ENCODE measurements at regions not wholly inside any gene's neighbourhood (a gene's known extent, or its start where the extent isn't known, plus 50 kb on each side); places are given as distances from the start of the nearest gene placed in this dataset.
"Not testable (repeated sequence)": the region's sequence is repeated elsewhere in the genome, so short reads cannot be mapped to it uniquely, and the experiment has no call there.

DNA sequence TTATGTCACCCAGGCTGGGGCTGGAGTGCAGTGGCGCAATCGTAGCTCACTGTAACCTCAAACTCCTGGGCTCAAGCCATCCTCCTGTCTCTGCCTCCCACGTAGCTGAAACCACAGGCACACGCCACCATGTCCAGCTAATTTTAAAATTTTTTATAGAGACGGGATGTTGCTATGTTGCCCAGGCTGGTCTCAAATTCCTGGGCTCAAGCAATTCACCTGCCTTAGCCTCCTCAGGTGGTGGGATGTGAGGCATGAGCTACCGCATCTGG lies 123.2 kb upstream of the PARD3 start:
- TF ChIP-seq, protein P1, sequence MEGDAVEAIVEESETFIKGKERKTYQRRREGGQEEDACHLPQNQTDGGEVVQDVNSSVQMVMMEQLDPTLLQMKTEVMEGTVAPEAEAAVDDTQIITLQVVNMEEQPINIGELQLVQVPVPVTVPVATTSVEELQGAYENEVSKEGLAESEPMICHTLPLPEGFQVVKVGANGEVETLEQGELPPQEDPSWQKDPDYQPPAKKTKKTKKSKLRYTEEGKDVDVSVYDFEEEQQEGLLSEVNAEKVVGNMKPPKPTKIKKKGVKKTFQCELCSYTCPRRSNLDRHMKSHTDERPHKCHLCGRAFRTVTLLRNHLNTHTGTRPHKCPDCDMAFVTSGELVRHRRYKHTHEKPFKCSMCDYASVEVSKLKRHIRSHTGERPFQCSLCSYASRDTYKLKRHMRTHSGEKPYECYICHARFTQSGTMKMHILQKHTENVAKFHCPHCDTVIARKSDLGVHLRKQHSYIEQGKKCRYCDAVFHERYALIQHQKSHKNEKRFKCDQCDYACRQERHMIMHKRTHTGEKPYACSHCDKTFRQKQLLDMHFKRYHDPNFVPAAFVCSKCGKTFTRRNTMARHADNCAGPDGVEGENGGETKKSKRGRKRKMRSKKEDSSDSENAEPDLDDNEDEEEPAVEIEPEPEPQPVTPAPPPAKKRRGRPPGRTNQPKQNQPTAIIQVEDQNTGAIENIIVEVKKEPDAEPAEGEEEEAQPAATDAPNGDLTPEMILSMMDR (IDR thresholded peaks at IDR 0.05) = no peak
- ATAC-seq (ENCODE audit: low FRiP score) (no peak), DNase-seq (ENCODE audit: low spot score) (no peak)

DNA sequence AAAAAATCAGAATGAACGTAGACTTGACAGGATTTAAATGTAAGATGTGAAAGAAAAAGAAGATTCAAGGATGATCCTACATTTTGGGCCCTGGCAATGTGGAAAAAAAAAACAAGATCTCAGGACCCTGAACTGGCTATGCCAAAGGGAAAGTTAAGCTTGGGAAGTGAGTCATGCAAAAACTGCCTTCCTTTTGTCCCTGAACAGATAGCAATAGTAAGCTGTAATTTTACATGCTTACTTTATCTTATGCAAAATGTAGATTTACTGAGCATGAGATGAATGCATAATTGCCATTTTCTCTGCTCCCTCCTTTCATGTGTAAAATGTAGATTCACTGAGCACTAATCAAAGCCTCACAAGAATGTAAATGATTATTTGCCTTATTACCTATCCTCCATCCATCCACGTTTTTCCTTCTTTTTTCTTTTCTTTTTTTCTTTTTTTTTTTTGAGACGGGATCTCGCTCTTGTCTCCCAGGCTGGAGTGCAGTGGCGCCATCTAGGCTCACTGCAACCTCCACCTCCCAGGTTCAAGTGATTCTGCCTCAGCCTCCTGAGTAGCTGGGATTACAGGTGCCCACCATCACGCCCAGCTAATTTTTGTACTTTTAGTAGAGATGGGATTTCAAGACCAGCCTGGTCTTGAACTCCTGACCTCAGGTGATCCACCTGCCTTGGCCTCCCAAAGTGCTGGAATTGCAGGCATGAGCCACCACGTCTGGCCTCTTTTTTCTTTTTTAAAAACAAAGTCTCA lies 122.7 kb upstream of the PARD3 start:
- not testable (repeated sequence) for DNase-seq (ENCODE audit: low spot score); ATAC-seq (ENCODE audit: low FRiP score)

DNA sequence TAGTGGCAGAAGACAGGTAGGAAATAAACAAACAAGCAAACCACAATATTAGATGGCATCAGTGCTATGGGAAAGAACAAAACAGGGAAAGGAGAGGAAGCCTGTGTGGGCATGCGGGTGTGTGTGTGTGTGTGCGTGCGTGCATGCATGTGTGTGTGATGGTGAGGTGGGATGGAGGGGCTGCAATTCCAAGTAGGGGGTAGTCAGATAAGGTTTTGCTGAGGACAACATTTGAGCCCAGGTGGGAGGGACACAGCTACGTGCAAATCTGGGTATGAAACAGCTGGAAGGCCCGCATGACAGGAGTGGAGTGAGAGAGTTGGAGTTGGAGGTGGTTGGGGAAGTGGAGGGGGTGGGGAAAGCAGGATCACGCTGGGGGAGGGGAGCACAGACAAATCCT lies 121.0 kb upstream of the PARD3 start:
- no peak for DNase-seq (ENCODE audit: low spot score)
- no peak for ATAC-seq (ENCODE audit: low FRiP score)
- TF ChIP-seq, protein P1 (IDR thresholded peaks at IDR 0.05) = no peak

DNA sequence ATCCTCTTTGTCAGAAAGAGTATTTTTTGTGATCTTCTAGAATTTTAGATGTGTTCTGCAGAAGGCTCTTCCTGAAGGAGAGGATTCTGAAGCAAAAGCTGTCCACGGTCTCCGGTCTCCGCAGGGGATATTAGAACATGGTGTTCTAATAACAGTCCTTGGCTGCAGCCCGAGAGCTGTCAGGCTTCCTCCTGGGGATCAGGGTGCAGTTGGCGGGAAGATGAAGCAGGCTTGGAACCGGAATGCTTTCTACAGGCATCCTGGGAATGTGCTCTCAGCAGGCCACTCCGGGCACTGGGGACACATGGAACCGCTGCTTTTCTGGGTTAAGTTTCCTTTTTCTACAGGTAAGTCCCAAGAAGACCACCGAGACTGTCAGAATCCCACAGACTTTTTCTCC lies 118.6 kb upstream of the PARD3 start:
- TF ChIP-seq, protein P1 (IDR thresholded peaks at IDR 0.05) = no peak
- DNase-seq (ENCODE audit: low spot score) (no peak), ATAC-seq (ENCODE audit: low FRiP score) (no peak)

DNA sequence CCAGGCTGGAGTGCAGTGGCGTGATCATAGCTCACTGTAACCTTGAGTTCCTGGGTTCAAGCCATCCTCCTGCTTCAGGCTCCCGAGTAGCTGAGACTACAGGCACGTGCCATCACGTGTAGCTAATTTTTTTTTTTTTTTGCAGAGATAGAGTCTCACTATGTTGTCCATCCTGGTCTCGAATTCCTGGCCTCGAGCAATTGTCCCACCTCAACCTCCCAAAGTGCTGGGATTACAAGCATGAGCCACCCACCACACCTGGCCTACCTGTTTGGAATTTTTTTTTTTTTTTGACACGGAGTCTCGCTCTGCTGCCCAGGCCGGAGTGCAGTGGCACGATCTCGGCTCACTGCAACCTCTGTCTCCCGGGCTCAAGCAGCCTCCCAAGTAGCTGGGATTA lies 117.1 kb upstream of the PARD3 start:
- ATAC-seq (ENCODE audit: low FRiP score) (no peak), DNase-seq (ENCODE audit: low spot score) (no peak)
- TF ChIP-seq, protein P1 (IDR thresholded peaks at IDR 0.05) = no peak

DNA sequence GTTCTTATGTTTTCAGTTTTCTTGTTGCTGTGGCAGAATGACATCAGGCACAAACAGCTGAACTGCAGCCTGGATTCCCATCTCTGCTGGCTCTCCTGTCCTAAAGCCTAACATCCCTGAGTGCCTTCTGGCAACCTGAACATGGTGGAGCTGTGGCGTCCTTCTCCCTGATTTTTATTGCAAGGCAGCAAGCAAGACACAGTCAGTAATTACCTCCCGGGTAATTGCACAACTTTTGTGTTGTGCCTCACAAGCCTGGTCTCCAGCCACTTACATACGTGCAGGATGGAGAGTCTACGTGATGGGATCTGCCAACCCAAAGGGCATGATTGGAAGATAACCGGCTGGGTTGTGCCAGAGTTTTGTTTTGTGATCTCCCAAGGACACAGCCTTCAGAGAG lies 116.1 kb upstream of the PARD3 start:
- TF ChIP-seq, protein P1 (IDR thresholded peaks at IDR 0.05) = no peak
- ATAC-seq (ENCODE audit: low FRiP score) (no peak), DNase-seq (ENCODE audit: low spot score) (no peak)

DNA sequence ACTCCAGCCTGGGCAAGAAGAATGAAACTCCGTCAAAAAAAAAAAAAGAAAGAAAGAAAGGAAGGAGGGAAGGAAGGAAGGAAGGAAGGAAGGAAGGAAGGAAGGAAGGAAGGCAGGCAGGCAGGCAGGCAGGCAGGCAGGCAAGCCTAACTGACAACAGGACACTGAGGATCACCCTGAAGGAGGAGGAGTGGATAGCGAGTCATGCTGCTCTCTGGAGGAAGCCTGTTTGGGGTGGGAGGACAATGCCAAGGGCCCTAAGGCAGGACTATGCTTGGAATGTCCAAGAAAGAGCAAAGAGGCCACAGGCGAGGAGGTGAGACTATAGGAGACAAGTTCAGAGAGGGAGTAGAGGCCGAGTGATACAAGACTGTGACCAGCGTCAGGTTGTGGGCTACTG lies 107.0 kb upstream of the PARD3 start:
- DNase-seq (ENCODE audit: low spot score) = no peak
- TF ChIP-seq, protein P1 (IDR thresholded peaks at IDR 0.05) = no peak
- no peak for ATAC-seq (ENCODE audit: low FRiP score)

DNA sequence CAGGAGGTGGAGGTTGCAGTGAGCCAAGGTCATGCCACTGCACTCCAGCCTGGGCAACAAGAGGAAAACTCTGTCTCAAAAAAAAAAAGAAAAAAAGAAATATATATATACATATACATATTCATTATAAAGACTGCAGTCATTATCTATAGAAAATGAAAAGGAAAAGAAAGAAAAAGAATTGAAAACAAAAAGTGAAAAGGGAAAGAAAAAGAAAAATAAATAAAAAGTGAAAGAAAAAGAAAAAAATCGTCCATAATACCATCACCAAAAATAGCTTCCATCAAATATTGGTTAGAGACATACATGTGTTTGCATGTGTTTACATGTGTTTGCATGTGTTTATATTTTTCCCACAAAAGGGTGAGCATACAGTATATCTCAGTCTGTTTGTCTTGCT lies 105.5 kb upstream of the PARD3 start:
- DNase-seq (ENCODE audit: low spot score) (no peak), ATAC-seq (ENCODE audit: low FRiP score) (no peak)
- TF ChIP-seq, protein P1 (IDR thresholded peaks at IDR 0.05) = no peak

All from omental fat pad (tissue), 3 donors.